ENCODE measurements at regions not wholly inside any gene's neighbourhood (a gene's known extent, or its start where the extent isn't known, plus 50 kb on each side); places are given as distances from the start of the nearest gene placed in this dataset.

DNA sequence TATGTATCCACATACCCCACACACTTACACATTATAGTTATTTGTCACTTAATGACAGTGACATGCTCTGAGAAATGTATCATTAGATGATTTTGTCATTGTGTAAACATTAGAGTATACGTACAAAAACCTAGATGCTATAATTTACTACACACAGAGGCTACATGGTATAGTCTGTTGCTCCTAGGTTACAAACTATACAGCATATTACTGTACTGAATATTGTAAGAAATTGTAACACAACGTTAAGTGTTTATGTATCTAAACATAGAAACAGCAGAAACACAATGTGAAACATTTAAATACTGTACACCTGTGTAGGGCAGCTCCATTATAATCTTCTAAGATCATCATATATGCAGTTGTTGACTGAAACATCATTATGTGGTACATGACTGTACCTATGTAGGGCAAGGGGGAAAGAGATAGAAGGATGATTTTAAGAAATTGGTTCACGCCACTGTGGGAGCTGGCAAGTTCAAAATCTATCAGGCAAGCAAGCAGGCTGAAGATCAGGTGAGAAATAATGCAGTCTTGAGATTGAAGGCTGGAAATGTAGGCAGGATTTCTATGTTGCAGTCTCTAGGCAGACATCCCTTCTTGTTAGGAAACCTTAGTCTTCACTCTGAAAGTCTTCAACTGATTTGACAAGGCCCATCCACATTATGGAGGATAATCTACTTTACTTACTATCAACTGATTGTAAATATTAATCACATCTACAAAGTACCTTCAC lies 78.0 kb upstream of the CPEB2 start:
- no peak for TF ChIP-seq POLR2AphosphoS5 (IDR thresholded peaks at IDR 0.05)
- TF ChIP-seq, protein P1, sequence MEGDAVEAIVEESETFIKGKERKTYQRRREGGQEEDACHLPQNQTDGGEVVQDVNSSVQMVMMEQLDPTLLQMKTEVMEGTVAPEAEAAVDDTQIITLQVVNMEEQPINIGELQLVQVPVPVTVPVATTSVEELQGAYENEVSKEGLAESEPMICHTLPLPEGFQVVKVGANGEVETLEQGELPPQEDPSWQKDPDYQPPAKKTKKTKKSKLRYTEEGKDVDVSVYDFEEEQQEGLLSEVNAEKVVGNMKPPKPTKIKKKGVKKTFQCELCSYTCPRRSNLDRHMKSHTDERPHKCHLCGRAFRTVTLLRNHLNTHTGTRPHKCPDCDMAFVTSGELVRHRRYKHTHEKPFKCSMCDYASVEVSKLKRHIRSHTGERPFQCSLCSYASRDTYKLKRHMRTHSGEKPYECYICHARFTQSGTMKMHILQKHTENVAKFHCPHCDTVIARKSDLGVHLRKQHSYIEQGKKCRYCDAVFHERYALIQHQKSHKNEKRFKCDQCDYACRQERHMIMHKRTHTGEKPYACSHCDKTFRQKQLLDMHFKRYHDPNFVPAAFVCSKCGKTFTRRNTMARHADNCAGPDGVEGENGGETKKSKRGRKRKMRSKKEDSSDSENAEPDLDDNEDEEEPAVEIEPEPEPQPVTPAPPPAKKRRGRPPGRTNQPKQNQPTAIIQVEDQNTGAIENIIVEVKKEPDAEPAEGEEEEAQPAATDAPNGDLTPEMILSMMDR (IDR thresholded peaks at IDR 0.05), result no peak
- no peak for TF ChIP-seq POLR2A (IDR thresholded peaks at IDR 0.05)
- no peak for TF ChIP-seq EP300 (IDR thresholded peaks at IDR 0.05)
- H3K36me3 ChIP-seq, result no peaks in the 10 kb centered on the region
- no peaks in the 10 kb centered on the region for H3K4me1 ChIP-seq
- no peaks in the 10 kb centered on the region for H3K9me3 ChIP-seq
- WGBS, result 86% methylated on average over 3 of the region's 3 CpGs
- H3K27ac ChIP-seq, result no peak overlapping the region
- no peak for DNase-seq (ENCODE audit: low spot score in 2 of 2)
- no peak overlapping the region for H3K4me3 ChIP-seq
- H3K27me3 ChIP-seq, result no peaks in the 10 kb centered on the region

DNA sequence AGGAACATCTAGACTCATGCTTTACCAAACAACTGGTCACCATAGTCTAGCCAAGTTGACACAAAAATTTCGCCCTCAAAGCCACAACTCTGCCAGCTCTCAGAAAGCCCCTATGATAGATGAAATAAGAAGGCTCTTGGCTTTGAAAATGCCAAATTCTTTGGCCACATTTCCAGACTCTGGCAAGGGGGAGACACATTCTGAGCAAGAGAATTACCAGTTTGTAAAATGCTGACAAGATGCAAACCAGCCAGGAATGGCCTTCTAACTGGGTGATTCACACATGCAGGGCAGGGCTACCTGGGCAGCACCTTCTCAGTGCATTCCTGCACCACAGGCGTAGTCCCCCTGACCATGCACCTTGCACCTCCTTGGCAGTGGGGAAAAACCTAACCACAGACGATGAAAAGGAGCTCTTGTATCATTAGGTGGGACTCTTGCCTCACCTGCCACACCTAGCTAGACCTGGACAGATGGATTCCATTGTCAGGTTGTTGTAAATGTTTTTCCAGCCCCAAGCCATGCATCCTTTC lies 77.4 kb upstream of the CPEB2 start:
- no peak overlapping the region for H3K27ac ChIP-seq
- no peak for DNase-seq (ENCODE audit: low spot score in 2 of 2)
- no peak for TF ChIP-seq EP300 (IDR thresholded peaks at IDR 0.05)
- TF ChIP-seq, protein P1 (IDR thresholded peaks at IDR 0.05), result no peak
- TF ChIP-seq POLR2AphosphoS5 (IDR thresholded peaks at IDR 0.05), result no peak
- TF ChIP-seq POLR2A (IDR thresholded peaks at IDR 0.05), result no peak
- 89% methylated on average over 3 of the region's 3 CpGs for WGBS
- no peak overlapping the region for H3K4me3 ChIP-seq
- H3K4me1 ChIP-seq, result no peaks in the 10 kb centered on the region
- no peaks in the 10 kb centered on the region for H3K36me3 ChIP-seq
- no peaks in the 10 kb centered on the region for H3K9me3 ChIP-seq
- H3K27me3 ChIP-seq, result no peaks in the 10 kb centered on the region

DNA sequence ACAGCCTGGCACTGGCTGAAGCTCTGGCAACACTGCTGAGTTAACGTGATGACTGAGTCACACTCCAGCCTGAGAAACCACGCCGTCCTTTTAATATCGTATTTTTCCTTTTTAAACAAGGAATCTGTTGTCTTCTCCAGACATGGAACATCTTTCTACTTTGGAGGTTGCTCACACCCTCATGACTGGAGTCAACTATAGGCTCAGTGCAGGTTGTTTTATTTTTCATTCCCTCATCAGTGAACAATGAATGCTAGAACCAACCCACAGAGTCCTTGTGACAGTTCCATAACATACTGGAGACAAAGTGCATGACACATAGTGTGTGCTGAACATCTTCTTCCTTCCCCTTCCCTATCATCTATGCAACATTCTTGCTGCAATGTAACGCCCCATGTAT lies 76.8 kb upstream of the CPEB2 start:
- DNase-seq (ENCODE audit: low spot score in 2 of 2), result no peak
- 85% methylated on average over 5 of the region's 5 CpGs for WGBS
- TF ChIP-seq POLR2AphosphoS5 (IDR thresholded peaks at IDR 0.05), result no peak
- TF ChIP-seq, protein P1 (IDR thresholded peaks at IDR 0.05), result no peak
- TF ChIP-seq POLR2A (IDR thresholded peaks at IDR 0.05), result no peak
- TF ChIP-seq EP300 (IDR thresholded peaks at IDR 0.05), result no peak
- Histone ChIP-seq H3K27ac (no peak overlapping the region), H3K4me3 (no peak overlapping the region), H3K9me3 (no peaks in the 10 kb centered on the region), H3K27me3 (no peaks in the 10 kb centered on the region), H3K36me3 (no peaks in the 10 kb centered on the region), H3K4me1 (no peaks in the 10 kb centered on the region)

DNA sequence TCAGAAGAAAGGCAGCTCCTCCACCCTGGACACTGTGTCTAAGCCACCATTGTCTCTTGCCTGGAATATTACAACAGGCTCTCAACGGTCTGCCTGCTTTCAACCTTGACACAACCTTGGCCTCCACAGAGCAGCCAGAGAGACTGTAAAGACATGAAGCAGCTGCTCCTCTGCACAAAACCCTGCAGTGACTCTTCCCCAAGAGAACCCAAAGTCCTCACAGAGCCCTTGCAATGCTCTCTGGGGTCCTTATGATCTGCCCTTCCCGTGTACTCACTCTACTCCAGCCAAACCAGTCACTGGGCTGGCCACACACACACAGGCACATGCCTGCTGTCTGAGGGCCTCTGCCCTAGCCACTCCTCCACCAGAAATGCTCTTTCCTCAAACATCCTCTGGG lies 75.9 kb upstream of the CPEB2 start:
- H3K9me3 ChIP-seq, result no peaks in the 10 kb centered on the region
- TF ChIP-seq POLR2AphosphoS5 (IDR thresholded peaks at IDR 0.05) (no peak), EP300 (IDR thresholded peaks at IDR 0.05) (no peak), POLR2A (IDR thresholded peaks at IDR 0.05) (no peak)
- TF ChIP-seq, protein P1 (IDR thresholded peaks at IDR 0.05), result no peak
- no peaks in the 10 kb centered on the region for H3K36me3 ChIP-seq
- H3K4me3 ChIP-seq, result no peak overlapping the region
- H3K27me3 ChIP-seq, result no peaks in the 10 kb centered on the region
- DNase-seq (ENCODE audit: low spot score in 2 of 2), result no peak
- no peak overlapping the region for H3K27ac ChIP-seq
- H3K4me1 ChIP-seq, result no peaks in the 10 kb centered on the region
- 76% methylated on average over 2 of the region's 2 CpGs for WGBS

DNA sequence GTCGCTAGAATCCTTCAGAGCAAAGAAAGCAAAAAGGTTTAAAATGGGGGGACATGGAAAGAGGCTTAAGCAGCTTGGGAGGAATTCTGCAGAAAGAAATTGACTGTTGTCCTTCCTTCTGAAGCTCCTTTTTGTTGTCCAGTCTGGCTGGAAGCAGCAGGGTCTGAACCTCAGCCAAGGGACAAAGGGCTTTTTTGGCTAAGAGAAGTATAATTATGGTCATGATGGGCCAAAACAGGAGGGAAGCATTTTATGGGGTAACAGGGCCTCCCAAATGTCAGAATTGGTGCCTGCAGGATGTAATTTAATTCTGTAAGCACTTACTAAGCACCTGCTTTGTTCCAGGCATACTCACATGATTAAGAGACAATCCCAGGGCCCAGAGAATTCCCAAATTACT lies 74.2 kb upstream of the CPEB2 start:
- no peak for DNase-seq (ENCODE audit: low spot score in 2 of 2)
- H3K9me3 ChIP-seq, result no peaks in the 10 kb centered on the region
- TF ChIP-seq POLR2AphosphoS5 (IDR thresholded peaks at IDR 0.05), result no peak
- TF ChIP-seq EP300 (IDR thresholded peaks at IDR 0.05), result no peak
- WGBS, result 88% methylated on average over 1 of the region's 1 CpG
- H3K4me1 ChIP-seq, result no peaks in the 10 kb centered on the region
- H3K36me3 ChIP-seq, result no peaks in the 10 kb centered on the region
- H3K4me3 ChIP-seq, result no peak overlapping the region
- H3K27ac ChIP-seq, result no peak overlapping the region
- H3K27me3 ChIP-seq, result no peaks in the 10 kb centered on the region
